ENCODE measurements at regions not wholly inside any gene's neighbourhood (a gene's known extent, or its start where the extent isn't known, plus 50 kb on each side); places are given as distances from the start of the nearest gene placed in this dataset.

DNA sequence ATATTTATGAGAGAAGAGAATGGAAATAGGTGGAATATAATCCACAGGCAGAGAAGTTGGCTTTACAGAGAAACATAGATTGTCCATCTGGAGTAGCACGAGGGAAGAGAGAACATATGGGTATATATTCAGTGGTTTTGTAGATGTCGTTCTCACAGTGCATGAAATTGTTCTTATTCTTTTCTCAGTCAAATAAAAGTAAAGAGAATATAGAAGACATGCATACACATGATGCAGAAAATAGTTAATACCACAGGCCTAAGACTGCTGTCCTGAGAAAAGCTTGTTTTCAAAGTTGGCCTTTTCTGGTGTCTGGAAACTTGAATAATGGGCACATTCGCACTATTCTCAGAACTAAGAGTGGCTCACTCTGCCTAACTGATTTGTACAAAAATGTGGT lies 378.1 kb downstream of the GABRG1 start:
- no peaks in the 10 kb centered on the region for H3K4me1 ChIP-seq (ENCODE audit: insufficient read depth, low read length)
- FAIRE-seq = no peak
- no peaks in the 10 kb centered on the region for H3K36me3 ChIP-seq (replicated peaks in 1 of 2; ENCODE audit: control insufficient read depth in 1 of 2, insufficient read depth in 2 of 2, low read length in 2 of 2)
- WGBS (ENCODE audit: low lambda C conversion rate) = 6% methylated on average over 3 of the region's 3 CpGs
- H4K20me1 ChIP-seq (ENCODE audit: insufficient read depth, low read length) = no peaks in the 10 kb centered on the region
- no peak overlapping the region for H3K4me3 ChIP-seq (replicated peaks in 1 of 3; ENCODE audit: insufficient read depth in 1 of 3, low read depth in 2 of 3, low read length in 3 of 3)
- no peak overlapping the region for H3K27ac ChIP-seq (ENCODE audit: extremely low read length, insufficient read depth, low read length)
- no peak for TF ChIP-seq ZNF577 (CRISPR knock-in tag; IDR thresholded peaks at IDR 0.05; ENCODE audit: borderline replicate concordance, low read depth)
- H3K4me2 ChIP-seq (ENCODE audit: low read depth, low read length) = no peak overlapping the region
- no peaks in the 10 kb centered on the region for H3K79me2 ChIP-seq (ENCODE audit: insufficient read depth, low read length)
- CTCF ChIA-PET (ENCODE audit: low intra/inter-chr PET ratio, low total read pairs) = no interaction called here
- ATAC-seq = no peak
- BruUV-seq (replicated peaks) = no TSS peak
- POLR2A ChIA-PET = no interaction called here
- intact Hi-C loops (cut with micrococcal nuclease; ENCODE audit: unreplicated experiment) = no loop called here
- in situ Hi-C loops (cut with HindIII; ENCODE audit: extremely low pct_ligation_motif_present, low pct_unique_long_range_greater_than_20kb) = no loop called here
- no peaks in the 10 kb centered on the region for H3K27me3 ChIP-seq (ENCODE audit: control insufficient read depth in 1 of 2, insufficient read depth in 2 of 2, low read length in 2 of 2)
- DNase-seq (ENCODE audit: low spot score) = no peak
- H2AFZ ChIP-seq (ENCODE audit: low read length) = no peak overlapping the region
- H3K9ac ChIP-seq (ENCODE audit: insufficient read depth, low read depth, low read length) = no peak overlapping the region
- peaks cover 2% of the 10 kb centered on the region for H3K9me3 ChIP-seq (ENCODE audit: low read length)

DNA sequence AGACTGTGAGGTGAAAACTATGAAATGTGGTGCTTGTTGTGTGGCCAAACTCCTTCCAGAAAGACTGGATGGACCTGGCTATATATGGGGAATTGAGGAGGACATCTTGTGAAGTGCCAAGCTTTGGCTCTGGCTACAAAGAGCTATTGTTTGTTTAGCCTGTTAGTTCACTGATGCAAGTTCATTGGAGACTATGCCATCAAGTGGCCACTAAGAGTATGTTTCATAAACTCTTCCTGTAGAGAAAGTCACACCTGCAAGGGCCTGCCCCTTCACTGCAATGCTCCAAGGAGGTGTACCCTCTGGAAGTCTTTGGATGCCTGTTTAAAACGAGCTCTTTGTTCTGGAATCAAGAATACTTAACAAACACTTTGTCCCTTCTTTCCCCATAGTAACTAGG lies 382.0 kb downstream of the GABRG1 start:
- POLR2A ChIA-PET = no interaction called here
- FAIRE-seq (no peak), ATAC-seq (peak; percentile 69), DNase-seq (ENCODE audit: low spot score) (peak; percentile 28)
- H3K9me3 ChIP-seq (ENCODE audit: low read length) = peaks cover 12% of the 10 kb centered on the region
- in situ Hi-C loops (cut with HindIII; ENCODE audit: extremely low pct_ligation_motif_present, low pct_unique_long_range_greater_than_20kb) (no loop called here), intact Hi-C loops (cut with micrococcal nuclease; ENCODE audit: unreplicated experiment) (loop anchor here (1.0 to 5.0 kb wide), 2 partner anchors 289 to 815 kb away; no protein-coding TSS in a partner anchor)
- no peak overlapping the region for H3K4me2 ChIP-seq (ENCODE audit: low read depth, low read length)
- no peak overlapping the region for H3K4me3 ChIP-seq (replicated peaks in 1 of 3; ENCODE audit: insufficient read depth in 1 of 3, low read depth in 2 of 3, low read length in 3 of 3)
- no peaks in the 10 kb centered on the region for H3K79me2 ChIP-seq (ENCODE audit: insufficient read depth, low read length)
- no peak for TF ChIP-seq MTERF4 (CRISPR knock-in tag; IDR thresholded peaks at IDR 0.05)
- TF ChIP-seq, protein P1, sequence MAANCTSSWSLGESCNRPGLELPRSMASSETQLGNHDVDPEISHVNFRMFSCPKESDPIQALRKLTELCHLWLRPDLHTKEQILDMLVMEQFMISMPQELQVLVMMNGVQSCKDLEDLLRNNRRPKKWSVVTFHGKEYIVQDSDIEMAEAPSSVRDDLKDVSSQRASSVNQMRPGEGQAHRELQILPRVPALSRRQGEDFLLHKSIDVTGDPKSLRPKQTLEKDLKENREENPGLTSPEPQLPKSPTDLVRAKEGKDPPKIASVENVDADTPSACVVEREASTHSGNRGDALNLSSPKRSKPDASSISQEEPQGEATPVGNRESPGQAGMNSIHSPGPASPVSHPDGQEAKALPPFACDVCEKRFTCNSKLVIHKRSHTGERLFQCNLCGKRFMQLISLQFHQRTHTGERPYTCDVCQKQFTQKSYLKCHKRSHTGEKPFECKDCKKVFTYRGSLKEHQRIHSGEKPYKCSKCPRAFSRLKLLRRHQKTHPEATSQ (CRISPR knock-in tag; IDR thresholded peaks at IDR 0.05; ENCODE audit: borderline replicate concordance) = no peak
- TF ChIP-seq ZNF615 (CRISPR knock-in tag; IDR thresholded peaks at IDR 0.05; ENCODE audit: borderline replicate concordance) = no peak
- no peak for TF ChIP-seq KLF12 (CRISPR knock-in tag; IDR thresholded peaks at IDR 0.05; ENCODE audit: borderline replicate concordance)
- no peak for TF ChIP-seq CENPBD1 (CRISPR knock-in tag; IDR thresholded peaks at IDR 0.05; ENCODE audit: borderline replicate concordance, low read depth)
- TF ChIP-seq ZNF629 (CRISPR knock-in tag; conservative IDR thresholded peaks at IDR 0.05) = no peak
- TF ChIP-seq ZNF710 (CRISPR knock-in tag; IDR thresholded peaks at IDR 0.05; ENCODE audit: borderline replicate concordance) = no peak
- 0 out of 2 replicates have a peak, but pooled peaks have one; percentile 15 for TF ChIP-seq SRF (IDR thresholded peaks at IDR 0.05; ENCODE audit: low read depth, low read length)
- no peak for TF ChIP-seq ZNF121 (CRISPR knock-in tag; IDR thresholded peaks at IDR 0.05)
- CTCF ChIA-PET (ENCODE audit: low intra/inter-chr PET ratio, low total read pairs) = no interaction called here
- H4K20me1 ChIP-seq (ENCODE audit: insufficient read depth, low read length) = no peaks in the 10 kb centered on the region
- no peaks in the 10 kb centered on the region for H3K27me3 ChIP-seq (ENCODE audit: control insufficient read depth in 1 of 2, insufficient read depth in 2 of 2, low read length in 2 of 2)
- H3K36me3 ChIP-seq (replicated peaks in 1 of 2; ENCODE audit: control insufficient read depth in 1 of 2, insufficient read depth in 2 of 2, low read length in 2 of 2) = no peaks in the 10 kb centered on the region
- 0% methylated on average over 1 of the region's 1 CpG for WGBS (ENCODE audit: low lambda C conversion rate)
- H3K4me1 ChIP-seq (ENCODE audit: insufficient read depth, low read length) = no peaks in the 10 kb centered on the region
- H3K27ac ChIP-seq (ENCODE audit: extremely low read length, insufficient read depth, low read length) = no peak overlapping the region
- H3K9ac ChIP-seq (ENCODE audit: insufficient read depth, low read depth, low read length) = no peak overlapping the region
- H2AFZ ChIP-seq (ENCODE audit: low read length) = no peak overlapping the region
- no TSS peak for BruUV-seq (replicated peaks)

Data from HepG2 (cell line).